Dedifferentiated amniotic fluid mesenchymal stem cell (primary cell): ENCODE measurements at regions not wholly inside any gene's neighbourhood (a gene's known extent, or its start where the extent isn't known, plus 50 kb on each side); places are given as distances from the start of the nearest gene placed in this dataset.

Experiments used
- DNase-seq: peaks from one replicate; pipeline ENCODE4 v3.0.0-alpha.2; 2016; ENCODE audit errors: extremely low spot score

DNA sequence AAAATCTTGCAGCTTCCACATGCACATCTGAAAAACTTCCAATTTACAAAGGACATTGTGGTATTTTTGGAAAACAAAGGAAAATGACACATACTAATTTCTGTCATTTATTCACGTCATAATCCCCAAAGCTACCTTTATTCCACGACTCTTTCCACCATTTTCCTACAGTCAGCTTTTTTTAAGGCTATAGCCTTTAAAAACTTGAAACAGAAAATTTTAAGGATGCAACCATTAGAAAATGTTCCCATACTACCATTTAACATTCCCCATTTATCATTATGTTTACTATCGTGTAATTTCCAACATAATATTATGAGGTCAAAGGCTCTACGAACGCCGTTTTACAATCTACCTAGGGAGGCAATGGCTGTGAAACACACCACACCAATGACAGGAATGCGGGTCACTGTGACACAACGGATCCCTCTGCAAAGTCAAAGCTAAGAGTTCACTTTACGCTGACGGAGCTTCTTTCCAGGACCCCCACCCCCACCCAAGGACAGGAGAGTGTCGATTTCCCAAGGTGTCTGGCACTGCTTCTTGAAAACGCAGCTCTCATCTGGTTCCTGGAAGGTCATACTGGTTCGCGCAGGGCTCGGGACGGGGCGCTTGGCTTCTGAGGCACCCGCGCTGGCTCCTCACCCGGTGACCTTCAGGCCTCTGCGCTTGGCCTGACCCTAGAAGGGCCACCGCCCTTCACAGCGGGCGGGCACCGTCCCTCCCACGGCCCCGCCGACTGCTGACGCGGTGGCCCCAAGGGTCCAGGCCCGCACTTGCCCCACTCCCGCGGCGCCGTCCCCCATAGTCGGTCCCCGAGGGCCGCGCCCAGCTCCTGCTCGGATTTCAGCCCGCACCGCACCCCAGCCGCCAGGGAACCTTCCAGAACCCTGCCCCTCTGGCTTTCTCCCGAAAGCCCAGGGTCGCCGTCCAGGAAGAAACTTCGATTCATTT is 50.5 kb upstream of the ATF3 start:
- no peak for DNase-seq

DNA sequence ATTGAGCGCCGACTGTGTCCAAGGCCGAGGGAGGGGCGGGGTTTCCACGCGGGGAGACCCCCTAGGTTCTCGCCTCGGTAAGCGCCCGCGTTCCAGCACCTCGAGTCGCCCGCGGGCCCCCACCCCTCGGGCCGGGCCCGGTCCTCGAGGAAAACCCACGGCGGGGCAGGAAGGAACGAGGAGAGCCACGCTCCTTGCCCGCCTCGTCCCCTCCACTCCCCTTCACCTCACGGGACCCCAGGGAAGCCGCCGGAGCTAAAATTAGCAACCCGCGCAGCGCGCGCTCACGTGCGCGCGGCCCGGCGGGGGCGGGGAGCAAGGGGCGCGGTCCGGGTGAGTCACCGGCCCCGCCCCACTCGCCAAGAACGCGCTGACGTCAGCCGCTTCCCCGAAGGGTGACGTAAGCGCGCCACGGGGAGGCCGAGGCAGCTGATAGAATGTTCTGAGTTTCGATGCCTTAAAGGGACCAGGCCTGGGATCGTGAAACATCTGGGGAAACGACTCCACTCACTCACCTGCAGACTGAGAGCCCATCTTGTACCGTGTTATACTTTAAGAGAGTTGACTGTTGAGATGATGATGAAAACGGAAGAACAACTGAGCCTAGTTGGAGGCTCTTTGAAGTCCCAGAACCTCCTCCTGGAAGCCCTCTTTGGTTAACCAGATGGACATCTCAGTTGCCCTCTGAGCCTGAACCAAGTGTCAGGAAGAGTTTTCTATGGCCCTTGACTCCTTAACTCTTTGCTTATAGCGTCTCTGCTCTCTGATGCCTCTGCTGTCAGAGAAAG is 49.7 kb upstream of the ATF3 start:
- peak; percentile 80 for DNase-seq
